Keratinocyte (primary cell): ENCODE measurements at regions not wholly inside any gene's neighbourhood (a gene's known extent, or its start where the extent isn't known, plus 50 kb on each side); places are given as distances from the start of the nearest gene placed in this dataset.

Source experiments
- DNase-seq: peaks from one replicate; pipeline ENCODE4 v3.0.0-alpha.2; 2011; ENCODE audit warnings: low read depth, missing footprints, low spot score
- FAIRE-seq: peaks from 2 replicates; lab custom pipeline; 2011; peaks lifted over from hg19 to GRCh38; lab: Jason Lieb, UNC
- H2AFZ ChIP-seq: 2 replicates; pipeline ENCODE4 v1.6.0; 2012; ENCODE audit warnings: low read length, control low read depth, inconsistent platforms; ENCODE audit not compliant: control insufficient read depth
- H3K27ac ChIP-seq: 2 replicates; pipeline ENCODE4 v1.5.1; 2011; ENCODE audit warnings: low read length; ENCODE audit not compliant: control insufficient read depth, insufficient read depth
- H3K27me3 ChIP-seq: 3 replicates; pipeline ENCODE4 v1.6.0; 2011; ENCODE audit warnings: low read length; ENCODE audit not compliant: control insufficient read depth, insufficient read depth; ENCODE audit errors: extremely low read depth
- H3K36me3 ChIP-seq, 2 experiments: 2 replicates in 1 of 2; 3 replicates in 1 of 2; pipeline ENCODE4 v1.5.1; 2011; ENCODE audit warnings: low read length in 2 of 2, mild to moderate bottlenecking in 1 of 2; ENCODE audit not compliant: control insufficient read depth in 2 of 2, insufficient read depth in 2 of 2; ENCODE audit errors: extremely low read depth in 1 of 2
- H3K4me1 ChIP-seq: 3 replicates; pipeline ENCODE4 v1.5.1; 2011; ENCODE audit warnings: low read length; ENCODE audit not compliant: control insufficient read depth, insufficient read depth; ENCODE audit errors: extremely low read depth
- H3K4me2 ChIP-seq: 3 replicates; pipeline ENCODE4 v1.6.0; 2011; ENCODE audit warnings: low read depth, low read length; ENCODE audit not compliant: control insufficient read depth, insufficient read depth; ENCODE audit errors: extremely low read depth
- H3K4me3 ChIP-seq, 3 experiments: fragments of 200-600 bp in 1 of 3; sonication (generic) in 1 of 3; 2 replicates in 2 of 3; 3 replicates in 1 of 3; pipeline ENCODE4 v1.5.1; 2011 to 2016; ENCODE audit warnings: low read length in 3 of 3, mild to moderate bottlenecking in 3 of 3, control low read depth in 2 of 3, inconsistent platforms in 1 of 3, low read depth in 1 of 3, mixed read lengths in 1 of 3, mixed run types in 1 of 3, moderate library complexity in 1 of 3; ENCODE audit not compliant: control insufficient read depth in 2 of 3, insufficient read depth in 2 of 3; ENCODE audit errors: extremely low read depth in 1 of 3
- H3K79me2 ChIP-seq: 2 replicates; pipeline ENCODE4 v1.6.0; 2012; ENCODE audit warnings: low read length; ENCODE audit not compliant: control insufficient read depth, insufficient read depth
- H3K9ac ChIP-seq: 3 replicates; pipeline ENCODE4 v1.6.0; 2011; ENCODE audit warnings: low read length; ENCODE audit not compliant: control insufficient read depth, insufficient read depth; ENCODE audit errors: extremely low read depth
- H3K9me1 ChIP-seq: 3 replicates; pipeline ENCODE4 v1.6.0; 2011; ENCODE audit warnings: low read length; ENCODE audit not compliant: control insufficient read depth, insufficient read depth; ENCODE audit errors: extremely low read depth
- H3K9me3 ChIP-seq: 2 replicates; pipeline ENCODE4 v1.5.1; 2012; ENCODE audit warnings: low read depth, low read length; ENCODE audit not compliant: control insufficient read depth
- H4K20me1 ChIP-seq: 3 replicates; pipeline ENCODE4 v1.6.0; 2011; ENCODE audit warnings: low read length; ENCODE audit not compliant: control insufficient read depth, insufficient read depth; ENCODE audit errors: extremely low read depth
- CTCF ChIP-seq, 3 experiments: IDR thresholded peaks in 1 of 3; conservative IDR thresholded peaks in 1 of 3; optimal IDR thresholded peaks in 1 of 3; 2 replicates in 2 of 3; 3 replicates in 1 of 3; pipeline versions ENCODE3 to v1.5.1; 2011; ENCODE audit warnings: low read length in 3 of 3, mild to moderate bottlenecking in 3 of 3, moderate library complexity in 2 of 3, control low read depth in 1 of 3, inconsistent platforms in 1 of 3; ENCODE audit not compliant: insufficient read depth in 2 of 3; ENCODE audit errors: extremely low read depth in 1 of 3
- EZH2 ChIP-seq: IDR thresholded peaks from one replicate; pipeline ENCODE4 v1.6.1; 2012; ENCODE audit warnings: inconsistent platforms, mild to moderate bottlenecking, low read length, moderate library complexity
- dilution Hi-C: fragments of 300-500 bp; cut with MboI; formaldehyde crosslinking; loops from one replicate; pipeline ENCODE4 v1.7.0; 2020; ENCODE audit warnings: low sequenced_read_pairs; ENCODE audit not compliant: extremely low pct_ligation_motif_present

DNA sequence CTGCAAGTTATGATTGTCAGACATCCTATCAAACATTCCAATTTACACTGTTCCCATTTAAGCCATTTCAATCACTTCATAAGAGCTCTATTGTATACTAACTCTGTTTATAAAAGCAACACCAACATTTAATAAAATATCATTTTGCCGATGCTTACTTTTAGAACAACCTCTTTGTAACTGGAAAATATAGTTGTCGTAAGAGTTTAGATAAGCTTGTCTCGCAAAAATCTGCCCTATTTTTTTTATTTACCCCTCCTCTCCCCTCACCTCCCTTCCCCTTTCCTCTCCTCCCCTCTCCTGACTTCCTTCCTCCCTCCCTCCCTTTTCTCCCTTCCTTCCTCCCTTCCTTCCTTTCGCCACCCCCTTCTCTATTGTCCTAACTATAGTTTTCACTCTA is 105.7 kb upstream of the PEX5L start:
- H3K4me3 ChIP-seq: no peak overlapping the region
- no peaks in the 10 kb centered on the region for H3K4me1 ChIP-seq
- no peak for DNase-seq
- no peaks in the 10 kb centered on the region for H3K9me3 ChIP-seq
- H3K9ac ChIP-seq: no peak overlapping the region
- H3K27ac ChIP-seq: no peak overlapping the region
- TF ChIP-seq CTCF (optimal IDR thresholded peaks at IDR 0.05 in 1 of 3, IDR thresholded peaks at IDR 0.05 in 1 of 3, conservative IDR thresholded peaks at IDR 0.05 in 1 of 3; ENCODE audit: extremely low read depth in 1 of 3, insufficient read depth in 2 of 3, low read length in 3 of 3): no peak
- TF ChIP-seq EZH2: no peak
- no peaks in the 10 kb centered on the region for H4K20me1 ChIP-seq
- no peaks in the 10 kb centered on the region for H3K79me2 ChIP-seq
- FAIRE-seq: no peak
- no peaks in the 10 kb centered on the region for H3K9me1 ChIP-seq
- dilution Hi-C loops: no loop called here
- no peaks in the 10 kb centered on the region for H3K27me3 ChIP-seq
- no peak overlapping the region for H3K4me2 ChIP-seq
- H3K36me3 ChIP-seq: no peaks in the 10 kb centered on the region
- no peak overlapping the region for H2AFZ ChIP-seq

GRCh38 chr3:180161770-180162169 is 125.0 kb upstream of the PEX5L start:
- Histone ChIP-seq H3K9me3 (no peaks in the 10 kb centered on the region), H3K27ac (no peak overlapping the region), H3K4me3 (no peak overlapping the region), H3K4me2 (no peak overlapping the region), H2AFZ (no peak overlapping the region), H3K79me2 (no peaks in the 10 kb centered on the region), H3K9me1 (no peaks in the 10 kb centered on the region), H3K36me3 (no peaks in the 10 kb centered on the region), H3K9ac (no peak overlapping the region), H3K4me1 (no peaks in the 10 kb centered on the region), H3K27me3 (no peaks in the 10 kb centered on the region), H4K20me1 (no peaks in the 10 kb centered on the region)
- FAIRE-seq (no peak), DNase-seq (no peak)
- TF ChIP-seq EZH2 (no peak), CTCF (optimal IDR thresholded peaks at IDR 0.05 in 1 of 3, IDR thresholded peaks at IDR 0.05 in 1 of 3, conservative IDR thresholded peaks at IDR 0.05 in 1 of 3; ENCODE audit: extremely low read depth in 1 of 3, insufficient read depth in 2 of 3, low read length in 3 of 3) (no peak)
- dilution Hi-C loops: no loop called here
